CD4-positive, alpha-beta T cell (primary cell): ENCODE measurements at regions not wholly inside any gene's neighbourhood (a gene's known extent, or its start where the extent isn't known, plus 50 kb on each side); places are given as distances from the start of the nearest gene placed in this dataset.
"Not testable (repeated sequence)": the region's sequence is repeated elsewhere in the genome, so short reads cannot be mapped to it uniquely, and the experiment has no call there.

Experiments used
- ATAC-seq: fragments of 200-7000 bp; cut with Tn5 transposase; one replicate; pipeline ENCODE4 v1.10.0; 2022; ENCODE audit warnings: mild to moderate bottlenecking; ENCODE audit not compliant: poor library complexity
- CTCF ChIA-PET: fragments of 350-600 bp; sonication (Branson Sonifier 250); formaldehyde crosslinking; loops from one replicate; lab custom pipeline; 2021; ENCODE audit warnings: antibody characterized with exemption, inconsistent platforms; lab: Charles Lee
- POLR2A ChIA-PET: fragments of 350-600 bp; sonication (Branson Sonifier 250); formaldehyde crosslinking; loops from one replicate; lab custom pipeline; 2021; ENCODE audit warnings: antibody characterized with exemption, inconsistent platforms; lab: Charles Lee
- DNase-seq, 14 experiments: peaks; one replicate each; pipeline ENCODE4 v3.0.0-alpha.2; 2013 to 2020; ENCODE audit warnings: mixed read lengths in 2 of 14
- H3K27ac ChIP-seq, 2 donors: one replicate each; pipeline versions ENCODE4 v1.5.1 to v1.7.0; 2013; ENCODE audit warnings: low read length in 2 of 2, low read depth in 1 of 2, mild to moderate bottlenecking in 1 of 2
- H3K27me3 ChIP-seq, 2 experiments: 1 replicate in 1 of 2; 2 replicates in 1 of 2; pipeline versions ENCODE4 v1.6.1 to v1.7.0; 2013; ENCODE audit warnings: low read length in 2 of 2, control low read depth in 1 of 2, mild to moderate bottlenecking in 1 of 2, moderate library complexity in 1 of 2; ENCODE audit not compliant: insufficient read depth in 2 of 2, control insufficient read depth in 1 of 2
- H3K36me3 ChIP-seq: one replicate; pipeline ENCODE4 v1.6.1; 2013; ENCODE audit warnings: low read length, control low read depth; ENCODE audit not compliant: insufficient read depth
- H3K4me1 ChIP-seq: one replicate; pipeline ENCODE4 v1.6.1; 2013; ENCODE audit warnings: low read length, control low read depth; ENCODE audit not compliant: insufficient read depth
- H3K4me3 ChIP-seq: one replicate; pipeline ENCODE4 v1.5.1; 2013; ENCODE audit warnings: mild to moderate bottlenecking, low read length, moderate library complexity
- H3K9me3 ChIP-seq, 2 experiments: 1 replicate in 1 of 2; 2 replicates in 1 of 2; pipeline versions ENCODE4 v1.6.1 to v1.7.0; 2013; ENCODE audit warnings: low read length in 2 of 2, mild to moderate bottlenecking in 2 of 2, control low read depth in 1 of 2, moderate library complexity in 1 of 2; ENCODE audit not compliant: control insufficient read depth in 1 of 2, insufficient read depth in 1 of 2
- H3K27ac Mint-ChIP-seq: one replicate; pipeline ENCODE4 v1.8.0; 2020; ENCODE audit warnings: mixed read lengths
- H3K27me3 Mint-ChIP-seq: one replicate; pipeline ENCODE4 v1.8.0; 2021; ENCODE audit warnings: mixed read lengths
- H3K36me3 Mint-ChIP-seq: one replicate; pipeline ENCODE4 v1.8.0; 2021; ENCODE audit warnings: low read depth, mixed read lengths
- H3K4me1 Mint-ChIP-seq: one replicate; pipeline ENCODE4 v1.8.0; 2021; ENCODE audit warnings: low read depth, mixed read lengths
- H3K4me3 Mint-ChIP-seq: one replicate; pipeline ENCODE4 v1.8.0; 2020; ENCODE audit warnings: mild to moderate bottlenecking, mixed read lengths
- H3K9me3 Mint-ChIP-seq: one replicate; pipeline ENCODE4 v1.8.0; 2020; ENCODE audit warnings: mixed read lengths
- intact Hi-C, 2 experiments: fragments of 100-400 bp; cut with DNase I in 1 of 2; cut with micrococcal nuclease in 1 of 2; formaldehyde crosslinking; loops; one replicate each; pipeline versions ENCODE4 v1.15.1 to v1.9.0; 2023 to 2025; cut with DNase I, micrococcal nuclease
- TF ChIP-seq, protein P1 (sequence below): fragments of 200-600 bp; IDR thresholded peaks from one replicate; pipeline ENCODE4 v1.8.0; 2022; ENCODE audit warnings: antibody characterized with exemption, mild to moderate bottlenecking

DNA sequence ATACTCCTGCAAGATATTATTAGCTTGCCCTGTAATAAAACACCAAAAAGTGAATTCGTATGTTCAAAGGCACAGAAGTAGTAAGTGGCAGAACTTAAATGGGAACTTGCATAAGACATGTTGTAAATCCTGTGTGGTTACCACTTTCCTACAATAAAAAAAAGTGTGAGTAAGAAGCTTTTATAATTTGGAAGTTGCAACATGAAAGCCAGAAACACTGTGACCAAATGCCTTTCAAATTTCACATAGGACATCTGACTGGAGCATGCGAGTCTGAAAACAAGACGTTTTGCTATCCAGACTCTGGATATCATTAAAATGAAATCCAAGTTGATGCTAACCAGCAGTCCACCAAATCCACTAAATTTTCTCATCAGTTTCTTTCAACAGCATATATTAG is 886.2 kb upstream of the NRXN1 start:
- Mint-ChIP-seq H3K4me1 (no peaks in the 10 kb centered on the region), H3K4me3 (no peak overlapping the region), H3K9me3 (peaks cover 14% of the 10 kb centered on the region), H3K27me3 (no peaks in the 10 kb centered on the region), H3K27ac (no peak overlapping the region), H3K36me3 (no peaks in the 10 kb centered on the region)
- ChIA-PET CTCF (no interaction called here), POLR2A (no interaction called here)
- DNase-seq: no peak
- TF ChIP-seq, protein P1, sequence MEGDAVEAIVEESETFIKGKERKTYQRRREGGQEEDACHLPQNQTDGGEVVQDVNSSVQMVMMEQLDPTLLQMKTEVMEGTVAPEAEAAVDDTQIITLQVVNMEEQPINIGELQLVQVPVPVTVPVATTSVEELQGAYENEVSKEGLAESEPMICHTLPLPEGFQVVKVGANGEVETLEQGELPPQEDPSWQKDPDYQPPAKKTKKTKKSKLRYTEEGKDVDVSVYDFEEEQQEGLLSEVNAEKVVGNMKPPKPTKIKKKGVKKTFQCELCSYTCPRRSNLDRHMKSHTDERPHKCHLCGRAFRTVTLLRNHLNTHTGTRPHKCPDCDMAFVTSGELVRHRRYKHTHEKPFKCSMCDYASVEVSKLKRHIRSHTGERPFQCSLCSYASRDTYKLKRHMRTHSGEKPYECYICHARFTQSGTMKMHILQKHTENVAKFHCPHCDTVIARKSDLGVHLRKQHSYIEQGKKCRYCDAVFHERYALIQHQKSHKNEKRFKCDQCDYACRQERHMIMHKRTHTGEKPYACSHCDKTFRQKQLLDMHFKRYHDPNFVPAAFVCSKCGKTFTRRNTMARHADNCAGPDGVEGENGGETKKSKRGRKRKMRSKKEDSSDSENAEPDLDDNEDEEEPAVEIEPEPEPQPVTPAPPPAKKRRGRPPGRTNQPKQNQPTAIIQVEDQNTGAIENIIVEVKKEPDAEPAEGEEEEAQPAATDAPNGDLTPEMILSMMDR: no peak
- H3K4me3 ChIP-seq: no peak overlapping the region
- no peak overlapping the region for H3K27ac ChIP-seq
- no peaks in the 10 kb centered on the region for H3K36me3 ChIP-seq
- intact Hi-C loops: no loop called here
- ATAC-seq: no peak
- H3K9me3 ChIP-seq: no peaks in the 10 kb centered on the region
- H3K4me1 ChIP-seq: no peaks in the 10 kb centered on the region
- no peaks in the 10 kb centered on the region for H3K27me3 ChIP-seq

DNA sequence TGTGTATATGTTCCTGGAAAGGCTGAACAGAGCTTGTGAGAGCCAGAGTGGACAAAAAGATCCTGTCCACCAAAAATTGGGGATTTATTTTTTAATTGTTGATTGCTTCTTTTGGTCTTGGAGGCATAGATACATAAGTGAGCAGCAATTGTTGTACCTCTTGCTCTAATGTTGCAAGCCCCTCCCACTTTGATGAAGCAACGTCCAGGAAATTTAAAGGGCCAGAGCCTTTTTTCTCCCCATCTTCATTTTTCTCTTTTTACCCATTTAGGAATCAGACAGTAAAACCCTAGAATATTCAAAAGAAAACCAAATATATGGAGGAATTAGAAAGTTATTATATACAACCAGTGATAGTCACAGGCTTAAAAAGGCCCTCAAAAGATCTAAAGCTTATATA is 871.8 kb upstream of the NRXN1 start:
- H3K27ac Mint-ChIP-seq: no peak overlapping the region
- Histone ChIP-seq H3K4me3 (no peak overlapping the region), H3K27me3 (no peaks in the 10 kb centered on the region), H3K36me3 (no peaks in the 10 kb centered on the region), H3K9me3 (peaks cover 0 to 6% of the 10 kb centered on the region in 2 experiments), H3K27ac (no peak overlapping the region), H3K4me1 (no peaks in the 10 kb centered on the region)
- no peaks in the 10 kb centered on the region for H3K27me3 Mint-ChIP-seq
- H3K9me3 Mint-ChIP-seq: peaks cover 11% of the 10 kb centered on the region
- H3K36me3 Mint-ChIP-seq: no peaks in the 10 kb centered on the region
- intact Hi-C loops: no loop called here
- no peaks in the 10 kb centered on the region for H3K4me1 Mint-ChIP-seq
- ChIA-PET CTCF (no interaction called here), POLR2A (no interaction called here)
- ATAC-seq (no peak), DNase-seq (no peak)
- H3K4me3 Mint-ChIP-seq: no peak overlapping the region
- TF ChIP-seq, protein P1: no peak

DNA sequence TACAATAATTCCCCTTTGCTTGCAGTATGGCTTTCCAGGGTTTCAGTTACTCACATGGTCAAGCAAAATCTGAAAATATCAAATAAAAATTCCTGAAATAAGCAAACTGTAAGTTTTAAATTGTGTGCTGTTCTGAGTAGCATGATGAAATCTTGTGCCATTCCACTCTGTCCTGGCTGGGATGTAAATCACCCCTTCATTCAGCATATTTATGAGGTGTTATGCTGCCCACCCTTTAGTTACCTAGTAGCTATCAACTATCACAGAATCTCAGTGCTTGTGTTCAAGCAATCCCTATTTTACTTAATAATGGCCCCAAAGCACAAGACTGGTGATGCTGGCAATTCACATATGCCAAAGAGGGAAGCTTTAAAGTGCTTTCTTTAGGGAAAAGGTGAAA is 867.7 kb upstream of the NRXN1 start:
- DNase-seq: no peak
- Mint-ChIP-seq H3K27me3 (no peaks in the 10 kb centered on the region), H3K27ac (no peak overlapping the region), H3K4me3 (no peak overlapping the region), H3K4me1 (no peaks in the 10 kb centered on the region), H3K36me3 (no peaks in the 10 kb centered on the region), H3K9me3 (peaks cover 6% of the 10 kb centered on the region)
- TF ChIP-seq, protein P1: no peak
- Histone ChIP-seq H3K27ac (no peak overlapping the region), H3K27me3 (no peaks in the 10 kb centered on the region), H3K36me3 (no peaks in the 10 kb centered on the region), H3K4me1 (no peaks in the 10 kb centered on the region), H3K9me3 (peaks cover 0 to 3% of the 10 kb centered on the region in 2 experiments), H3K4me3 (no peak overlapping the region)
- CTCF ChIA-PET: no interaction called here
- ATAC-seq: no peak
- intact Hi-C loops: no loop called here
- POLR2A ChIA-PET: no interaction called here

DNA sequence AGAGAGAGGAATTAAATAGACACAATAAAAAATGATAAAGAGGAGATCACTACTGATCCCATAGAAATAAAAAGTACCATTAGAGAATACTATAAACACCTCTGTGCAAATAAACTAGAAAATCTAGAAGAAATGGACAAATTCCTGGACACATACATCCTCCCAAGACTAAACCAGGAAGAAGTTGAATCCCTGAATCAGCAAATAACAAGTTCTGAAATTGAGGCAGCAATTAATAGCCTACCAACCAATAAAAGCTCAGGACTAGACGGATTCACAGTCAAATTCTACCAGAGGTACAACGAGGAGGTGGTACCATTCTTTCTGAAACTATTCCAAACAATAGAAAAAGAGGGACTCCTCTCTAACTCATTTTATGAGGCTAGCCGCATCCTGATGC is 862.7 kb upstream of the NRXN1 start:
- H3K36me3 ChIP-seq, DNase-seq, H3K4me1 Mint-ChIP-seq, CTCF ChIA-PET, H3K4me1 ChIP-seq, H3K4me3 ChIP-seq, H3K27ac ChIP-seq, H3K27ac Mint-ChIP-seq, intact Hi-C loops, H3K27me3 ChIP-seq, POLR2A ChIA-PET, H3K36me3 Mint-ChIP-seq, ATAC-seq, H3K4me3 Mint-ChIP-seq, H3K9me3 Mint-ChIP-seq, H3K27me3 Mint-ChIP-seq: not testable (repeated sequence)
- peaks cover 0 to 13% of the 10 kb centered on the region in 2 experiments for H3K9me3 ChIP-seq
